ENCODE measurements at regions not wholly inside any gene's neighbourhood (a gene's known extent, or its start where the extent isn't known, plus 50 kb on each side); places are given as distances from the start of the nearest gene placed in this dataset.
"Not testable (repeated sequence)": the region's sequence is repeated elsewhere in the genome, so short reads cannot be mapped to it uniquely, and the experiment has no call there.

- ATAC-seq (replicated peaks): no peak
- H3K36me3 Mint-ChIP-seq: no peaks in the 10 kb centered on the region
- no peak overlapping the region for H3K4me3 Mint-ChIP-seq
- no peak overlapping the region for H3K27ac Mint-ChIP-seq
- H3K4me1 Mint-ChIP-seq: peaks cover 2 to 4% of the 10 kb centered on the region in 2 donors
- no peak for DNase-seq
- H3K27me3 Mint-ChIP-seq: peaks cover 24 to 38% of the 10 kb centered on the region in 2 donors
- H3K9me3 Mint-ChIP-seq: no peaks in the 10 kb centered on the region
These were observed 88.8 kb downstream of the CARTPT start for GRCh38 chr5:71807909-71808308.

GRCh38 chr5:71809446-71809845 lies 90.4 kb downstream of the CARTPT start:
- Mint-ChIP-seq H3K27me3 (peaks cover 18 to 31% of the 10 kb centered on the region in 2 donors), H3K9me3 (no peaks in the 10 kb centered on the region), H3K36me3 (no peaks in the 10 kb centered on the region), H3K4me1 (peaks cover 2 to 4% of the 10 kb centered on the region in 2 donors), H3K4me3 (no peak overlapping the region), H3K27ac (no peak overlapping the region)
- ATAC-seq (replicated peaks) (no peak), DNase-seq (no peak)

GRCh38 chr5:71810023-71810422 lies 90.9 kb downstream of the CARTPT start:
- Mint-ChIP-seq H3K4me3 (no peak overlapping the region), H3K27ac (no peak overlapping the region), H3K36me3 (no peaks in the 10 kb centered on the region), H3K27me3 (peaks cover 18 to 26% of the 10 kb centered on the region in 2 donors), H3K9me3 (no peaks in the 10 kb centered on the region), H3K4me1 (peaks cover 2 to 4% of the 10 kb centered on the region in 2 donors)
- ATAC-seq (replicated peaks) (no peak), DNase-seq (no peak)

GRCh38 chr5:71810471-71811195 lies 91.6 kb downstream of the CARTPT start:
- Mint-ChIP-seq H3K9me3 (no peaks in the 10 kb centered on the region), H3K27ac (no peak overlapping the region), H3K4me3 (no peak overlapping the region), H3K4me1 (peaks cover 2 to 4% of the 10 kb centered on the region in 2 donors), H3K27me3 (peaks cover 18 to 23% of the 10 kb centered on the region in 2 donors), H3K36me3 (no peaks in the 10 kb centered on the region)
- no peak for ATAC-seq (replicated peaks)
- DNase-seq: no peak

- H3K4me1 Mint-ChIP-seq: peaks cover 2 to 4% of the 10 kb centered on the region in 2 donors
- H3K4me3 Mint-ChIP-seq: no peak overlapping the region
- no peak overlapping the region for H3K27ac Mint-ChIP-seq
- peaks cover 15 to 18% of the 10 kb centered on the region in 2 donors for H3K27me3 Mint-ChIP-seq
- no peaks in the 10 kb centered on the region for H3K36me3 Mint-ChIP-seq
- no peak for ATAC-seq (replicated peaks)
- no peak for DNase-seq
- H3K9me3 Mint-ChIP-seq: no peaks in the 10 kb centered on the region
These were observed 92.7 kb downstream of the CARTPT start for GRCh38 chr5:71811779-71812178.

- ATAC-seq (replicated peaks) (no peak), DNase-seq (no peak)
- peaks cover 0 to 8% of the 10 kb centered on the region in 2 donors for H3K27me3 Mint-ChIP-seq
- peaks cover 7 to 8% of the 10 kb centered on the region in 2 donors for H3K9me3 Mint-ChIP-seq
- no peak overlapping the region for H3K27ac Mint-ChIP-seq
- no peak overlapping the region for H3K4me3 Mint-ChIP-seq
- H3K4me1 Mint-ChIP-seq: no peaks in the 10 kb centered on the region
- no peaks in the 10 kb centered on the region for H3K36me3 Mint-ChIP-seq
These were observed 97.2 kb downstream of the CARTPT start for GRCh38 chr5:71816307-71816706.

- no peak overlapping the region for H3K27ac Mint-ChIP-seq
- ATAC-seq (replicated peaks) (no peak), DNase-seq (no peak)
- H3K4me1 Mint-ChIP-seq: no peaks in the 10 kb centered on the region
- no peak overlapping the region for H3K4me3 Mint-ChIP-seq
- peaks cover 15 to 18% of the 10 kb centered on the region in 2 donors for H3K9me3 Mint-ChIP-seq
- no peaks in the 10 kb centered on the region for H3K27me3 Mint-ChIP-seq
- H3K36me3 Mint-ChIP-seq: peaks cover 0 to 3% of the 10 kb centered on the region in 2 donors
These were observed 98.8 kb downstream of the CARTPT start for GRCh38 chr5:71817891-71818290.

- Mint-ChIP-seq H3K9me3 (peaks cover 20 to 25% of the 10 kb centered on the region in 2 donors), H3K4me1 (no peaks in the 10 kb centered on the region), H3K4me3 (no peak overlapping the region), H3K36me3 (peaks cover 0 to 3% of the 10 kb centered on the region in 2 donors), H3K27me3 (no peaks in the 10 kb centered on the region), H3K27ac (no peak overlapping the region)
- ATAC-seq (replicated peaks) (no peak), DNase-seq (no peak)
These were observed 102.0 kb downstream of the CARTPT start for GRCh38 chr5:71821029-71821428.

- H3K27ac Mint-ChIP-seq; H3K4me1 Mint-ChIP-seq; H3K4me3 Mint-ChIP-seq; ATAC-seq (replicated peaks); H3K27me3 Mint-ChIP-seq; DNase-seq: not testable (repeated sequence)
- peaks cover 30 to 33% of the 10 kb centered on the region in 2 donors for H3K9me3 Mint-ChIP-seq
- H3K36me3 Mint-ChIP-seq: peaks cover 5 to 11% of the 10 kb centered on the region in 2 donors
These were observed 103.0 kb downstream of the CARTPT start for GRCh38 chr5:71822065-71822464.

- Mint-ChIP-seq H3K36me3 (peaks cover 7 to 12% of the 10 kb centered on the region in 2 donors), H3K9me3 (peaks cover 34 to 35% of the 10 kb centered on the region in 2 donors), H3K27me3 (peaks cover 6 to 7% of the 10 kb centered on the region in 2 donors), H3K4me1 (peaks cover 0 to 5% of the 10 kb centered on the region in 2 donors), H3K4me3 (no peak overlapping the region), H3K27ac (no peak overlapping the region)
- DNase-seq (no peak), ATAC-seq (replicated peaks) (no peak)
These were observed 106.9 kb downstream of the CARTPT start for GRCh38 chr5:71825992-71826391.

- peaks cover 0 to 5% of the 10 kb centered on the region in 2 donors for H3K4me1 Mint-ChIP-seq
- H3K27me3 Mint-ChIP-seq: peaks cover 6 to 7% of the 10 kb centered on the region in 2 donors
- DNase-seq: no peak
- peaks cover 7 to 8% of the 10 kb centered on the region in 2 donors for H3K36me3 Mint-ChIP-seq
- H3K9me3 Mint-ChIP-seq: peaks cover 21 to 24% of the 10 kb centered on the region in 2 donors
- ATAC-seq (replicated peaks): no peak
- H3K4me3 Mint-ChIP-seq: no peak overlapping the region
- no peak overlapping the region for H3K27ac Mint-ChIP-seq
These were observed 109.4 kb downstream of the CARTPT start for GRCh38 chr5:71828291-71829040.

GRCh38 chr5:71829206-71829605 lies 110.1 kb downstream of the CARTPT start:
- peaks cover 0 to 5% of the 10 kb centered on the region in 2 donors for H3K4me1 Mint-ChIP-seq
- H3K36me3 Mint-ChIP-seq: peaks cover 7 to 8% of the 10 kb centered on the region in 2 donors
- ATAC-seq (replicated peaks) (no peak), DNase-seq (no peak)
- peaks cover 18 to 21% of the 10 kb centered on the region in 2 donors for H3K9me3 Mint-ChIP-seq
- H3K27me3 Mint-ChIP-seq: peaks cover 6 to 7% of the 10 kb centered on the region in 2 donors
- H3K27ac Mint-ChIP-seq: no peak overlapping the region
- H3K4me3 Mint-ChIP-seq: no peak overlapping the region

GRCh38 chr5:71830681-71831539 lies 111.8 kb downstream of the CARTPT start:
- DNase-seq: no peak
- peaks cover 6 to 7% of the 10 kb centered on the region in 2 donors for H3K27me3 Mint-ChIP-seq
- H3K36me3 Mint-ChIP-seq: peaks cover 7 to 8% of the 10 kb centered on the region in 2 donors

More at GRCh38 chr5:71830681-71831539, 111.8 kb downstream of the CARTPT start:
- Mint-ChIP-seq H3K4me3 (no peak overlapping the region), H3K4me1 (peaks cover 0 to 5% of the 10 kb centered on the region in 2 donors), H3K27ac (no peak overlapping the region), H3K9me3 (peaks cover 14 to 19% of the 10 kb centered on the region in 2 donors)
- no peak for ATAC-seq (replicated peaks)
